ENCODE measurements at regions not wholly inside any gene's neighbourhood (a gene's known extent, or its start where the extent isn't known, plus 50 kb on each side); places are given as distances from the start of the nearest gene placed in this dataset.
"Not testable (repeated sequence)": the region's sequence is repeated elsewhere in the genome, so short reads cannot be mapped to it uniquely, and the experiment has no call there.

GRCh38 chr1:194816859-194817258, 1630.4 kb upstream of the B3GALT2 start:
- DNase-seq (ENCODE audit: low read depth) = no peak

GRCh38 chr1:194813096-194813495, 1626.7 kb upstream of the B3GALT2 start:
- no peak for DNase-seq (ENCODE audit: low read depth)

- DNase-seq (ENCODE audit: low read depth) = no peak
Observed at GRCh38 chr1:194809665-194810064, 1623.3 kb upstream of the B3GALT2 start.

- no peak for DNase-seq (ENCODE audit: low read depth)
Observed at GRCh38 chr1:194809215-194809614, 1622.8 kb upstream of the B3GALT2 start.

- no peak for DNase-seq (ENCODE audit: low read depth)
Observed at GRCh38 chr1:194807530-194808220, 1621.3 kb upstream of the B3GALT2 start.

GRCh38 chr1:194802572-194802971, 1616.2 kb upstream of the B3GALT2 start:
- no peak for DNase-seq (ENCODE audit: low read depth)

- no peak for DNase-seq (ENCODE audit: low read depth)
Observed at GRCh38 chr1:194795917-194796593, 1609.6 kb upstream of the B3GALT2 start.

- no peak for DNase-seq (ENCODE audit: low read depth)
Observed at GRCh38 chr1:194787001-194787400, 1600.6 kb upstream of the B3GALT2 start.

- DNase-seq (ENCODE audit: low read depth) = no peak
Observed at GRCh38 chr1:194786027-194786426, 1599.6 kb upstream of the B3GALT2 start.

- no peak for DNase-seq (ENCODE audit: low read depth)
Observed at GRCh38 chr1:194776657-194777056, 1590.2 kb upstream of the B3GALT2 start.

- no peak for DNase-seq (ENCODE audit: low read depth)
Observed at GRCh38 chr1:194774535-194774934, 1588.1 kb upstream of the B3GALT2 start.

- DNase-seq (ENCODE audit: low read depth) = no peak
Observed at GRCh38 chr1:194755241-194755994, 1569.0 kb upstream of the B3GALT2 start.

GRCh38 chr1:194738843-194739242, 1552.4 kb upstream of the B3GALT2 start:
- DNase-seq (ENCODE audit: low read depth) = not testable (repeated sequence)

GRCh38 chr1:194734970-194735369, 1548.6 kb upstream of the B3GALT2 start:
- DNase-seq (ENCODE audit: low read depth) = no peak

GRCh38 chr1:194731025-194731424, 1544.6 kb upstream of the B3GALT2 start:
- no peak for DNase-seq (ENCODE audit: low read depth)

GRCh38 chr1:194730304-194730703, 1543.9 kb upstream of the B3GALT2 start:
- DNase-seq (ENCODE audit: low read depth) = no peak

- DNase-seq (ENCODE audit: low read depth) = no peak
Observed at GRCh38 chr1:194723067-194723466, 1536.7 kb upstream of the B3GALT2 start.

GRCh38 chr1:194717941-194718340, 1531.5 kb upstream of the B3GALT2 start:
- DNase-seq (ENCODE audit: low read depth) = no peak

- no peak for DNase-seq (ENCODE audit: low read depth)
Observed at GRCh38 chr1:194717334-194717733, 1530.9 kb upstream of the B3GALT2 start.

- DNase-seq (ENCODE audit: low read depth) = no peak
Observed at GRCh38 chr1:194710671-194711070, 1524.3 kb upstream of the B3GALT2 start.

GRCh38 chr1:194709439-194709838, 1523.0 kb upstream of the B3GALT2 start:
- no peak for DNase-seq (ENCODE audit: low read depth)

- DNase-seq (ENCODE audit: low read depth) = no peak
Observed at GRCh38 chr1:194707074-194707473, 1520.7 kb upstream of the B3GALT2 start.
